H1 (cell line): ENCODE measurements at regions not wholly inside any gene's neighbourhood (a gene's known extent, or its start where the extent isn't known, plus 50 kb on each side); places are given as distances from the start of the nearest gene placed in this dataset.
A peak's percentile ranks its signal among the peaks of the same experiment; 100 is the strongest.

Experiments
- CTCF ChIA-PET: fragments of 300-600 bp; sonication (Branson Sonifier 250); formaldehyde crosslinking; loops from one replicate; lab custom pipeline; 2021; ENCODE audit not compliant: partially characterized antibody; lab: Charles Lee
- POLR2A ChIA-PET: fragments of 300-600 bp; sonication (Branson Sonifier 250); formaldehyde crosslinking; loops from one replicate; lab custom pipeline; 2021; ENCODE audit warnings: inconsistent platforms; ENCODE audit not compliant: partially characterized antibody; lab: Charles Lee
- DNase-seq, 2 experiments: peaks; one replicate each; pipeline versions ENCODE4 v3.0.0 to v3.0.0-alpha.2; 2010 to 2022; ENCODE audit warnings: low spot score in 2 of 2, low read depth in 1 of 2, mixed read lengths in 1 of 2
- FAIRE-seq: peaks from 2 replicates; lab custom pipeline; 2011; peaks lifted over from hg19 to GRCh38; lab: Jason Lieb, UNC
- H2AFZ ChIP-seq: 2 replicates; pipeline ENCODE4 v1.8.1; 2012; ENCODE audit warnings: low read length, inconsistent platforms
- H2AK5ac ChIP-seq: 2 replicates; pipeline ENCODE4 v1.6.1; 2013; ENCODE audit warnings: low read depth, low read length
- H2BK120ac ChIP-seq: replicated peaks from 2 replicates; pipeline ENCODE3; 2013; ENCODE audit warnings: low read depth, low read length, inconsistent platforms
- H2BK12ac ChIP-seq: 2 replicates; pipeline ENCODE4 v1.6.1; 2013; ENCODE audit warnings: low read depth, low read length
- H2BK15ac ChIP-seq: 2 replicates; pipeline ENCODE4 v1.6.1; 2013; ENCODE audit warnings: low read length
- H2BK20ac ChIP-seq: 2 replicates; pipeline ENCODE4 v1.6.1; 2013; ENCODE audit warnings: low read length
- H2BK5ac ChIP-seq: 2 replicates; pipeline ENCODE4 v1.6.1; 2013; ENCODE audit warnings: low read depth, low read length
- H3K14ac ChIP-seq: 2 replicates; pipeline ENCODE4 v1.6.1; 2013; ENCODE audit warnings: inconsistent platforms; ENCODE audit not compliant: insufficient read length
- H3K18ac ChIP-seq: 2 replicates; pipeline ENCODE4 v1.6.1; 2013; ENCODE audit warnings: low read length; ENCODE audit errors: extremely low read depth
- H3K23ac ChIP-seq: 2 replicates; pipeline ENCODE4 v1.6.1; 2013; ENCODE audit warnings: inconsistent platforms; ENCODE audit not compliant: insufficient read length
- H3K23me2 ChIP-seq: 2 replicates; pipeline ENCODE4 v1.6.1; 2013; ENCODE audit warnings: low read depth, low read length
- H3K27ac ChIP-seq: 2 replicates; pipeline ENCODE4 v1.6.1; 2011; ENCODE audit warnings: low read depth, low read length, inconsistent platforms
- H3K27me3 ChIP-seq, 4 experiments: replicated peaks in 1 of 4; 1 replicate in 1 of 4; 2 replicates in 3 of 4; pipeline versions ENCODE4 v1.6.1 to v1.8.1; 2011 to 2013; ENCODE audit warnings: low read length in 3 of 4, mild to moderate bottlenecking in 3 of 4, inconsistent platforms in 2 of 4, mixed read lengths in 2 of 4, moderate library complexity in 1 of 4; ENCODE audit not compliant: control insufficient read depth in 3 of 4, insufficient read depth in 3 of 4; ENCODE audit errors: extremely low read depth in 1 of 4
- H3K36me3 ChIP-seq, 4 experiments: 2 replicates each; pipeline versions ENCODE4 v1.6.1 to v1.8.1; 2011 to 2013; ENCODE audit warnings: mild to moderate bottlenecking in 4 of 4, low read length in 3 of 4, moderate library complexity in 2 of 4, control low read depth in 1 of 4, inconsistent platforms in 1 of 4; ENCODE audit not compliant: insufficient read depth in 4 of 4, control insufficient read depth in 2 of 4
- H3K4ac ChIP-seq: replicated peaks from 2 replicates; pipeline ENCODE3; 2013; ENCODE audit warnings: low read length, low read depth, mixed read lengths, inconsistent platforms; ENCODE audit not compliant: insufficient read length
- H3K4me1 ChIP-seq, 4 experiments: replicated peaks in 1 of 4; 1 replicate in 1 of 4; 2 replicates in 3 of 4; pipeline versions ENCODE4 v1.6.1 to v1.8.1; 2011 to 2013; ENCODE audit warnings: low read length in 3 of 4, inconsistent platforms in 2 of 4, mixed read lengths in 1 of 4; ENCODE audit not compliant: insufficient read depth in 4 of 4, control insufficient read depth in 3 of 4
- H3K4me2 ChIP-seq, 2 experiments: 2 replicates each; pipeline versions ENCODE4 v1.6.1 to v1.8.1; 2011 to 2013; ENCODE audit warnings: low read depth in 2 of 2, low read length in 2 of 2, control low read depth in 1 of 2, inconsistent platforms in 1 of 2, mild to moderate bottlenecking in 1 of 2; ENCODE audit not compliant: insufficient read depth in 1 of 2
- H3K4me3 ChIP-seq, 4 experiments: fragments of 200-600, 300-600 bp in 1 of 4; sonication (generic), shearing (Covaris generic), sonication (Bioruptor Twin) in 1 of 4; 2 replicates each; pipeline versions ENCODE4 v1.5.1 to v1.8.1; 2011 to 2016; ENCODE audit warnings: low read length in 4 of 4, low read depth in 3 of 4, control low read depth in 2 of 4, inconsistent platforms in 2 of 4, mild to moderate bottlenecking in 2 of 4, mixed read lengths in 1 of 4, moderate library complexity in 1 of 4; ENCODE audit not compliant: insufficient read depth in 2 of 4; ENCODE audit errors: extremely low read depth in 1 of 4
- H3K56ac ChIP-seq: replicated peaks from 2 replicates; pipeline ENCODE3; 2013; ENCODE audit warnings: low read depth, mild to moderate bottlenecking, mixed read lengths, low read length, inconsistent platforms; ENCODE audit not compliant: insufficient read length
- H3K79me1 ChIP-seq: 2 replicates; pipeline ENCODE4 v1.6.1; 2013; ENCODE audit warnings: low read depth, low read length, control low read depth
- H3K79me2 ChIP-seq, 2 experiments: 2 replicates each; pipeline versions ENCODE4 v1.6.1 to v1.8.1; 2012 to 2013; ENCODE audit warnings: low read length in 2 of 2, mild to moderate bottlenecking in 2 of 2, inconsistent platforms in 1 of 2; ENCODE audit not compliant: insufficient read depth in 2 of 2, control insufficient read depth in 1 of 2
- H3K9ac ChIP-seq, 4 experiments: replicated peaks in 1 of 4; 1 replicate in 1 of 4; 2 replicates in 3 of 4; pipeline versions ENCODE4 v1.6.1 to v1.8.1; 2011 to 2013; ENCODE audit warnings: low read depth in 3 of 4, low read length in 3 of 4, control low read depth in 2 of 4, mild to moderate bottlenecking in 2 of 4, moderate library complexity in 2 of 4, inconsistent platforms in 1 of 4; ENCODE audit errors: extremely low read depth in 1 of 4
- H3K9me3 ChIP-seq, 2 experiments: 2 replicates each; pipeline versions ENCODE4 v1.6.1 to v1.8.1; 2012 to 2013; ENCODE audit warnings: mild to moderate bottlenecking in 2 of 2, moderate library complexity in 2 of 2, control low read depth in 1 of 2, inconsistent platforms in 1 of 2, low read depth in 1 of 2, low read length in 1 of 2, mixed read lengths in 1 of 2; ENCODE audit not compliant: insufficient read depth in 2 of 2
- H4K20me1 ChIP-seq, 2 experiments: replicated peaks in 1 of 2; 2 replicates each; pipeline versions ENCODE3 to v1.8.1; 2011 to 2013; ENCODE audit warnings: inconsistent platforms in 2 of 2, low read length in 2 of 2, mild to moderate bottlenecking in 1 of 2; ENCODE audit not compliant: insufficient read depth in 2 of 2, control insufficient read depth in 1 of 2
- H4K5ac ChIP-seq: 2 replicates; pipeline ENCODE4 v1.6.1; 2013; ENCODE audit warnings: low read length, low read depth, mixed read lengths, inconsistent platforms; ENCODE audit not compliant: insufficient read length
- H4K8ac ChIP-seq: 2 replicates; pipeline ENCODE4 v1.8.0; 2013; ENCODE audit warnings: mild to moderate bottlenecking, moderate library complexity, low read length, inconsistent platforms; ENCODE audit not compliant: insufficient read depth; ENCODE audit errors: extremely low read depth
- H4K91ac ChIP-seq: replicated peaks from 2 replicates; pipeline ENCODE3; 2013; ENCODE audit warnings: low read length, mixed read lengths, inconsistent platforms; ENCODE audit not compliant: insufficient read length
- EP300 ChIP-seq, 2 experiments: IDR thresholded peaks; 1 replicate in 1 of 2; 2 replicates in 1 of 2; pipeline ENCODE4 v1.6.1; 2011 to 2012; ENCODE audit warnings: low read depth in 2 of 2, low read length in 2 of 2, mild to moderate bottlenecking in 2 of 2, borderline replicate concordance in 1 of 2, inconsistent platforms in 1 of 2, moderate library complexity in 1 of 2
- FOSL1 ChIP-seq: IDR thresholded peaks from 2 replicates; pipeline ENCODE4 v1.6.1; 2011; ENCODE audit warnings: mild to moderate bottlenecking, low read depth, low read length, moderate library complexity; ENCODE audit not compliant: insufficient read depth
- SIN3A ChIP-seq, 2 experiments: IDR thresholded peaks in 1 of 2; conservative IDR thresholded peaks in 1 of 2; 2 replicates each; pipeline ENCODE4 v1.6.1; 2011 to 2012; ENCODE audit warnings: low read length in 2 of 2, improper control_type of control experiment in 1 of 2, low read depth in 1 of 2, mild to moderate bottlenecking in 1 of 2
- WGBS, 2 experiments: shearing (Covaris generic) in 1 of 2; methylation state at CpG; one replicate each; pipeline versions ENCODE4 v1.1.6 to v1.1.7; 2013 to 2015; ENCODE audit warnings: low lambda C conversion rate in 2 of 2, mixed read lengths in 2 of 2, inconsistent platforms in 1 of 2, low coverage in 1 of 2, missing lambda C conversion rate in 1 of 2; ENCODE audit not compliant: insufficient replicate concordance in 2 of 2, insufficient coverage in 1 of 2, insufficient read length in 1 of 2; ENCODE audit errors: extremely low coverage in 1 of 2, missing lambda C conversion rate in 1 of 2; 5-methylcytosine and 5-hydroxymethylcytosine counted together
- TF ChIP-seq, protein P1 (sequence below), 3 experiments: IDR thresholded peaks; 1 replicate in 2 of 3; 2 replicates in 1 of 3; pipeline versions ENCODE4 v1.5.1 to v1.6.1; 2011; ENCODE audit warnings: low read length in 3 of 3, mild to moderate bottlenecking in 3 of 3, inconsistent platforms in 2 of 3, low read depth in 1 of 3, moderate library complexity in 1 of 3; ENCODE audit not compliant: insufficient read depth in 1 of 3; ENCODE audit errors: control extremely low read depth in 1 of 3

DNA sequence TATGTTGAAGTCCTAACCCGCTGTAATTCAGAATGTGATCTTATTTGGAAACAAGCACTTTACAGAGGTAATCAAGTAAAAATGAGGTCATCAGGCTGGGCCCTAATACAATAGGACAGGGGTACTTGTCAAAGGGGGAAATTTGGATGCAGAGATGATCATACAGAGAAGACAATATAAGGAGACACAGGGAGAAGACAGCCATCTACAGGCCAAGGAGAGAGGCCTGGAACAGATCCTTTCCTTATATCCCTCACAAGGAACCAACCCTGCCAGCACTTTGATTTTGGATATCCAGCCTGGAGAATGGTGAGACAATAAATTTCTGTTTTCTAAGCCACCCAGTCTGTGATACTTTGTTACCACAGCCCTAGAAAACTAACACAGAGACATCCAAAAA is 104.3 kb downstream of the METTL4 start:
- Histone ChIP-seq H2BK12ac (no peak overlapping the region), H4K91ac (no peak overlapping the region), H4K8ac (no peak overlapping the region), H3K27me3 (no peaks in the 10 kb centered on the region), H3K4ac (no peak overlapping the region), H3K36me3 (no peaks in the 10 kb centered on the region), H3K27ac (no peak overlapping the region), H3K4me3 (no peak overlapping the region), H3K4me1 (no peaks in the 10 kb centered on the region), H3K79me2 (no peaks in the 10 kb centered on the region), H3K9me3 (no peaks in the 10 kb centered on the region; a peak in 1 of 4 replicates), H4K5ac (no peak overlapping the region), H3K56ac (no peak overlapping the region), H2BK5ac (no peak overlapping the region), H2BK20ac (no peak overlapping the region), H2BK120ac (no peak overlapping the region), H2AK5ac (no peak overlapping the region), H3K14ac (no peak overlapping the region), H3K9ac (no peak overlapping the region), H3K23me2 (no peaks in the 10 kb centered on the region), H3K4me2 (no peak overlapping the region), H2AFZ (no peak overlapping the region), H3K79me1 (no peaks in the 10 kb centered on the region), H4K20me1 (no peaks in the 10 kb centered on the region), H3K23ac (no peak overlapping the region), H2BK15ac (no peak overlapping the region), H3K18ac (no peak overlapping the region)
- WGBS, 2 experiments = 93% methylated on average over 1 of the region's 1 CpG; no CpG with 5 or more reads in 1 of the 2 experiments
- no peak for DNase-seq
- ChIA-PET POLR2A (no interaction called here), CTCF (no interaction called here)
- no peak for FAIRE-seq
- TF ChIP-seq, protein P1, sequence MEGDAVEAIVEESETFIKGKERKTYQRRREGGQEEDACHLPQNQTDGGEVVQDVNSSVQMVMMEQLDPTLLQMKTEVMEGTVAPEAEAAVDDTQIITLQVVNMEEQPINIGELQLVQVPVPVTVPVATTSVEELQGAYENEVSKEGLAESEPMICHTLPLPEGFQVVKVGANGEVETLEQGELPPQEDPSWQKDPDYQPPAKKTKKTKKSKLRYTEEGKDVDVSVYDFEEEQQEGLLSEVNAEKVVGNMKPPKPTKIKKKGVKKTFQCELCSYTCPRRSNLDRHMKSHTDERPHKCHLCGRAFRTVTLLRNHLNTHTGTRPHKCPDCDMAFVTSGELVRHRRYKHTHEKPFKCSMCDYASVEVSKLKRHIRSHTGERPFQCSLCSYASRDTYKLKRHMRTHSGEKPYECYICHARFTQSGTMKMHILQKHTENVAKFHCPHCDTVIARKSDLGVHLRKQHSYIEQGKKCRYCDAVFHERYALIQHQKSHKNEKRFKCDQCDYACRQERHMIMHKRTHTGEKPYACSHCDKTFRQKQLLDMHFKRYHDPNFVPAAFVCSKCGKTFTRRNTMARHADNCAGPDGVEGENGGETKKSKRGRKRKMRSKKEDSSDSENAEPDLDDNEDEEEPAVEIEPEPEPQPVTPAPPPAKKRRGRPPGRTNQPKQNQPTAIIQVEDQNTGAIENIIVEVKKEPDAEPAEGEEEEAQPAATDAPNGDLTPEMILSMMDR (IDR thresholded peaks at IDR 0.05; ENCODE audit: control extremely low read depth in 1 of 3, insufficient read depth in 1 of 3, low read depth in 1 of 3, low read length in 3 of 3) = peak in 1 of 3 experiments; percentile 1; a peak in 1 of 4 replicates
- no peak for TF ChIP-seq EP300 (IDR thresholded peaks at IDR 0.05; ENCODE audit: borderline replicate concordance in 1 of 2, low read depth in 2 of 2, low read length in 2 of 2)
- no peak for TF ChIP-seq FOSL1
- no peak for TF ChIP-seq SIN3A (conservative IDR thresholded peaks at IDR 0.05 in 1 of 2, IDR thresholded peaks at IDR 0.05 in 1 of 2; ENCODE audit: low read depth in 1 of 2, low read length in 2 of 2)
